NCI-H748 (cell line): ENCODE measurements at regions not wholly inside any gene's neighbourhood (a gene's known extent, or its start where the extent isn't known, plus 50 kb on each side); places are given as distances from the start of the nearest gene placed in this dataset.

ENCODE experiments used
- DNase-seq: peaks from one replicate; lab custom pipeline; 2025; ENCODE audit not compliant: unreplicated experiment; lab: John Stamatoyannopoulos, UW

DNA sequence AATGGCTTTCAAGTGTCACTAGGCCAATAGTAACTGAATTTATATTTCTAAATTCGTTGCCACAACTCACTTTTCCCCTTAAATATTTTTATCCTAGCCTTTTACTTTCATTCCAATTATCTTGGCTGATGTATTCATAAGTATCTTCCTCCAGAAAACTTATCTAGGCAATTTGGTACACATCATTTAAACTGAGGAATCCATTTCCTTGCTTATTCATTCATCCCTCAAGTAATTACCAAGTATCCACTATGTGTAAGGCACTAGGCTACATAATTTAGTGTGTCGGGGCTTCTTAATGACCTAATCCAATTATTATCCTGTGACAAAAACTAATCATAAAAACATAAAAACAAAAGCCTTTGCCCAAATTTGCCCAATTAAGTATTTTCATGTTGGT, 258.3 kb upstream of the TCF21 start:
- no peak for DNase-seq

DNA sequence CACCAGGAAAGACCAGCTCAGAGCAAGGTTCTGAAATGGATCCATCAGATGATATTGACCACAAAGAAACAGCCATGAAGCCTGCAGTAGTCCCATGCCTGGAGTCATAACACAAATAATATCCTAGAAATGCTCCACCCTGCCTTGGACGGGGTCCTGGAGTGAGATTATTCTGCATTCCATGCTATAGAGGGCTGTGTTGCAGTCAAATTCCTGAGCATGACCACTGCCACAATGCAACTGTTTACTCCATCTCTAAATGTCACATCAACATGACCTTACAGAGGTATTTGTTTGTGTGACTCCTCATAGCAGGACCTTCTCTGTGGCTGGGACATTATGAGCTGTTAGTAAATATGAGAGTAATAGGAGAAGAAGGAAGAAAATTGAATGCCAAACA, 257.5 kb upstream of the TCF21 start:
- DNase-seq = no peak

DNA sequence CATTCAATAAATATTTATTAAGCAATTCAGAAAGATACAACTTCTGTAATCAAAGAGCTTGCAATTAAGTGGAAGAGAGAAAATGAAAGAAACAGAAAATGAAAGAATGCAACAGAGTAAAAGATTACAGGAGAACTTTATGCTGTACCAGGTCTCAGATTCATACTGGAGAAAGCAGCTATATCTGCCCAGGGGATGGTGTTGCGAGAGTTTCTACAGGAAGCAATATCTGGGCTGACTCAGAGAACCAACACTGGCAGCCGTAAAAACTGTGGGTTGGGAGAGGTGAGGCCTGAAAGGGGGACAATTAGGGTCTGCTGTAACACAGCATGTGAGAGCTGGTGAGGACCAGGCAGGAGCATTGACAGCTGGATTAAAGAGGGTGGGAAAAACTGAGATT, 256.7 kb upstream of the TCF21 start:
- no peak for DNase-seq

DNA sequence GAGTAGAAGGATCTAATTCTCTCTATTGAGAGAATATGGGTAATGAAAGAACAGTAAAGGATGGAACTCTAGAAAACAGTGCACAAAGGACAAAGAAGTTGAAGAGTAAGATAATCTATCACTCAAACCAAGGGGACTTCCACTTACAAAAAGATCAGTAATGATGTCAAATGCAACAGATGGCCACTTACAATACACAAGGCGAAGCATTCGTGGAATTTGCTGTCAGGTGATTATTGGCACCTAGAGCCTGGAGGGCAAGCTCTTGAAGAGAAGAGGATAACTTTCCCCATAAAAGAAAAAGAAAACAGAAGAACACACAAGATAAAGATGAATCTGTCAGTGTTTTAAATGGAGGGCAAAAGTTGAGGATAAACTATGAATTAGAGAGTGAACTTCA, 256.0 kb upstream of the TCF21 start:
- DNase-seq = no peak

DNA sequence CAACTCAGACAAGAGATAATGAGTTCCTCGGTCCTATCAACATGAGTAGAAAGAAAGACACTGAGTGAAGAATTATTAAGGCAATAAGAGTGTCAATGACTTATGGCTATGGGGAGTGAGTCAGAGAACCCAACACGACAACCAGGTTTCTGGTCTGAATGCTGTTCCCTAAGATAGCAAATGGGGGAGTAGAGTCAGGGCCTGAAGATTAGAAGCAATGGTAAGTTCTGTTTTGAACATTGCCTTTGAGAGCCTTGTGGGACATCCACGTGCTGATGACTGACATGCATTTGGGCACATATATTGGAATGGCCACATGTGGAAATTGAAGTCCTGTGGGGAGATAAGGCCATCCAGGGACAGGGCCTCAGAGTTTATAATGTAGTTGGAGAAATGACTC, 254.4 kb upstream of the TCF21 start:
- DNase-seq = no peak

DNA sequence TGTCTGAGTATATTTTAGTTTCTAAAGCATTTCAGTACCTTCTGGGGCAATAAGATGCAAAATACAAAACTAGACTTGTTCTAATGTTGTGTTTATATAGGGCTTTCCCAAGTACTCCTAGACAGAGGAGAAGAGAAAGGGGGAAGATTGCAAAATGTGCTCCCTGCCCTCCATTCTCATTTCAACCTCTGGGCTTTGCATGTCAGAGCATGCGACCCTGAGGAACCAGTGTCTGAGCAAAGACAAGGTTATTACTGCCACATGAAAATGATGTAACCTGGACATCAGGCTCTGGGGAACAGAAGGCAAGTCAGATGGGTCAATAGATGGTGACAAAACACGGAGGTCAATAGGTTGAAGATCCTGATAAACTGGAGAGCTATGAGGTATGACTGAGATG, 253.5 kb upstream of the TCF21 start:
- no peak for DNase-seq

DNA sequence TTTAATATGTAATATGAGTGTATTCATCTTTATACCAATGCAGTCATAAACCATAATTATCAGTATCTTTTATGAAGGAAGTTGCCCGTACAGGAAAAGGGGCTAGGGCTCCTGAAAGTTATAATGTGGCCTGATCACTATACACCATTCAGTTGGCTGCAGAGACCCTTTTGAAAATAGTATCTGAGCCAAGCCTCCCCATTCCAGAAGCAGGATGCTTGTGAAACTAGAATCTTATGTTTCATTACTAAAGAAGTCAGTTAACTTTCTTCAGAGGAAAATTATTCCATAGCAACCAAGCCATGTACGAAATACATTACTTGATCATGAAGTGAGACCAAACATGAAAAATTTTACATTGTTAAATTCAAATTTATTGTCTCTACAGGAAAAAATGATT, 251.5 kb upstream of the TCF21 start:
- no peak for DNase-seq

DNA sequence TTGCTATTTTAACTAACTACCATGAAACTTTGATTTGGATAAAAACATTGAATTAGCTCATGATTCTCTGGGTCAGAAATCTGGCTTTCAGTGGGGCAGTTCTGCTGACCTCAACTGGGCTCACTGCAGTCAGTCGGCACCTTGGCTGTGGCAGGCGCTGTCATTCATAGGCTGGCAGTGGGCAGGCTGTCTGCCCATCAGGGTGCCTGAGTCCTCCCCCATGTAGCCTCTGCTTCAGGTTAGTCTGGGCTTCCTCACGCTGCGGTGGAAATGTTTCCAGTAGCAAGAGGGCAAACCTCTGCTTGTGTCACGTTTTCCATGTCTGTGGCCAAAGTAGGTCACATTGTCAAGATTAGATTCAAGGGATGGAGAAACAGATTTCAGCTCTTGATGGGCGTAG, 251.0 kb upstream of the TCF21 start:
- no peak for DNase-seq

DNA sequence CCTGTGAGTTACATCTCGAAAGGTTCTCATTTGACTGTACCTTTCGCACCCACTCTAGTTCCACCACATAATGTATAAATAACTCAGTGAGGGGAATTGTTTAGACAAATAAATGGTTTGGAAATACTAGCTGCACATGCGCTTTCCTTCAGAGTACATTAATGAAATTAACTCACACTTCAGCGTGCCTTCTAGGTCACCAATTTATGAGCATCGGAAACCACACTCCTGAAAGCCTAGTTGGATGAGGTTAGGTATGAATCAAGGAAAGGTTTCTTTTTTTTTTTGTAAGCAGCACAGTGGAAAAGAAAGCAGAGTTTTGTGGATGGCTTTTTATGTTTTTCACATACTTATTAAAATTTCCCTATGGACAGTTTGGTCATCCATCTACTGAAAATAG, 247.8 kb upstream of the TCF21 start:
- DNase-seq = no peak

DNA sequence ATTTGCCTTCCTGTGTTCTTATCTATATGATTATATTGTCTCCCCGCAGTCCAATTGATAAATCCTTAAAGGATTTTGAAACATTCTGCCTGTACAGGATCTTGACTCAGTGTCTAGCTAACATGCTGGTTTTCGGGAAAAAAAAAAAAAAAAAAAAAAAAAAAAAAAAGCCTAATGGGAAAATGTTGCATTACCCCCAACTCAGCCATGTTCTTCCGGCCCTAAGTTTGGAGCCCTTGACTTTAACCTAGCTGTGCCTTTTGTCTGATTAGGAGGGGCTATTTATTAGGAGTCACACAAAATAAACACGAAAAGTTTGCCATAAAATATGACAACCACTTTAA, 244.4 kb upstream of the TCF21 start:
- no peak for DNase-seq

DNA sequence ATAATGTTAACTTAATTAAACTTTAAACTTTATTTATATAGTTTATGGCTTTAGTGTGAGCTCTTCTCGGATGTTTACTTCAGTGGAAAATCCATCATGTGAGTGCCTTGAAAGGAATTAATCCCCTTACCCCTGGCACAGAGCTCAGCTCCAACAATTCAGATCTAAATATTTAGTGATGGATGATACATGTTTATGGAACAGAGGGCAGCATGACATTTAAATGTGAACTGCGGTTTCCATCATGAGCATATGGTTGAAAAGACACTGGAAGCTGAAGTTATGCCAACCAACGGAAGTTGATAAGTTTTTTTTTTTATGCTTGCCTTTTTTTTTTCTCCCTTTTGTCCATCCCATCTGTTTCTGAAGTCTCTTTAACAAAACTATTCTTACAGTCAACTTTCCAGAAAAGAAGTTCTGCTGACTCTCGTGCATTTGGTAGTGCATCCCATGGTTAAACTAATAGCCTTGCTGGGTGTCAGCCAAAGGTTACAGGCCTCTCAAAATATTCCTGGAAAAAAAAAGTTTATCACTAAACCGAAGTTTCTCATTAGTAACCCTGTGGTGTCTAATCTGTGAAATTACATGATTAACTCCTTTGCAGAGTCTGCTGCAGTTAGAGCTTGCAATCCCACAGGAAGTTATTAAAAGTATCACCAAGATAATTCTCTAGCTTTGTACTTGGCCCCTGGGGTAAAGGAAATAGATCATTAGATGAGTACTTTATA, 243.9 kb upstream of the TCF21 start:
- DNase-seq = no peak

DNA sequence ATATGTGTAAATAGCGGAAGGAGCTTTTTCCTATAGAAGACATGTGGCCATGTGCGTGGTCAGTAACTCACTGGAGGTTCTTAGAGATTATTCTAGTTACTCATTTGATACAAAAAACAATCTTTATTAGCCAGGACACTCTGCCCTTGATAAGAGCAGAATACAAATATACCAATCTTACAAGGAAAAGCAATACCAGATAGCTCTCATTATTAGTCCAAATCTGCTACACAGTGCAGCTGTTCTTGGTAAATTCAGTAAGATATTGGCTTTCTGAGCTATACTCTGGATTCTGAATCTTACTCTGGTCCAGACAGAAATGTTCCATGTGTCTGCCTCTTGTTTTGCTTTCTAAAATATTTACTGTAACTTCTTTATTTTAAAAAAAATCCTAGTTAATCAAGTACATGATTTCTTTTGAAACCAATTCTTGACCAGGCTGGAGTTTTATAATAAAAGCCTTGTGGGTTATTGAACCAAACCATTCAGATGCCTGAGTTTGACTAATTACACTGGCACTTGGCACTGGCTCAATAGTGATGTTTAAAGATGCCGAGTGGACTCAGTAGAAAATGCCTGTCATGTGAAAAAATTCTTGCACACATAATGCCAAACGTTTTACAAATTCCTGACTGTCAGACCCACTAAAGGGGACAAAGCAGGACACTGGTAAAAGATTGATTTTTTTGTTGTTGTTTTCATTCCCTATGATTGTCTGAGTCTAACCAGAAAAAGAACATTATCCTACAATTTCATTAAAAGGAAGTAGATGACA, 242.8 kb upstream of the TCF21 start:
- DNase-seq = no peak

DNA sequence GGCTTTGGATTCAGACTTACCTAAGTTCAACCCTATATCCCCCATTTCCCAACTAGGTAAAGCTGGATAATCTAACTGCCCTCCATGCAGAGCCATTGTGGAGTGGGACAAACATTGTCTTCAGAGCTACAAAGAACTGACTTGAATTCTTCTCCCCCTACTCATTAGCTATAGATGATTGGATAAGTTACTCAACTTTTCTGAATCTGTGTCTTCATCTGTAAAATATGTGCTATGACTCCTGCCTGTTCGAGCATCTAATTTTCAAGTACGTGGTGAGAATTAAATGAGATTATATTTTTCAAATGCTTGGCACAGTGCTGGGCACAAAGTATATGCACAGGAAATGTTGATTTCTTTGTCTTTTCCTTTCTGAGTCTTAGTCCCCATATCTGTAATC, 240.3 kb upstream of the TCF21 start:
- DNase-seq = no peak

DNA sequence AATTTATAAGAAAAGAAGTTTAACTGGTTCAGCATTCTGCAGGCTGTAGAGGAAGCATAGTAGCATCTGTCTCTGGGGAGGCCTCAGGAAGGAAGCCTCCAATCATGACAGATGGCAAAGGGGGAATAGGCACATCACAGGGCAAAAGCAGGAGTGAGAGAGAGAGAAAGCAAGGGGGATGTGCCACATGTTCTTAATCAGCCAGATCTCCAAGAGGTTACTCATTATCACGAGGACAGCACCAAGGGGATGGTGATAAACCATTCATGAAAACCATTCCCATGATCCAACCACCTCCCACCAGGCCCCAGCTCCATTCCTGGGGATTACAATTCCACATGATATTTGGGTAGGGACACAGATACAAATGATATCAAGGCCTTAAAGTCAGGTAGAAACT, 217.5 kb upstream of the TCF21 start:
- DNase-seq = no peak

DNA sequence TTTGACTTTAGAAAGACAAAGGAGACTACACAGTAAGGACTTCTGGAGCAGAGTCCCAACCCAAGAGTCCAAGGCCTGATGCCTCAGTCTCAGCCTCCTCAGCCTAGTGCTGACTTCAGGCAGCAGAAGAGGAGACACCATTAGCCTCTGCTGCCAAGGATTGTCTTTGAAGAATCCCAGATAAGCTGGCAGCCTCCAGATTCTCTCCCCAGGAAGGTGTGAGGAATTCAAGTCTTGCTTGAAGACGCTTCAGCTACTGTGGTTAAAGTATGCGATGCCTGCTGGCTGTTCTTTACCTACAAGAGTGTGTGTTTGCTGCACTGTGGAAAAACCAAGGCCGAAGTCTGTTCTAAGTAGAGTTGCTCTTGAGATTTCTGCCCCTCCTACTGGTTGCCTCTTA, 215.9 kb upstream of the TCF21 start:
- DNase-seq = no peak

DNA sequence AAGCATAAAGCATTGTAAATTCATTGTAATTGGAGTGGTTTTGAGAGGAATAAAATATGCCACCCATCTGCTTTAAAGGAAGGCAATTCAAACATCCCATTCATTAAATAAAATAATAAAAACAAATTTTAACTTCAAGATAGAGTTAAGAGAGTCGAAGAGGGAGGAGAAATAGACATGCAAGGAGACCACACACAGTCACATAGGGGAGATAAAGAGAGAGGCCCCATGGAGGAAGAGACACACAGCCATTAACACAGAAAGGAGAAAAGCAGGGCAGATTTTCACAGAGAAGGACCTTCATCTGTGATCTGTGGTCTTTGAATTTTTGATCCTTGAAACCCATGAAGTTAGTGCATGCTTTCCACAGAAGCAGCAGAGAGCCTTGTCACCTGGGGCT, 214.3 kb upstream of the TCF21 start:
- DNase-seq = no peak

DNA sequence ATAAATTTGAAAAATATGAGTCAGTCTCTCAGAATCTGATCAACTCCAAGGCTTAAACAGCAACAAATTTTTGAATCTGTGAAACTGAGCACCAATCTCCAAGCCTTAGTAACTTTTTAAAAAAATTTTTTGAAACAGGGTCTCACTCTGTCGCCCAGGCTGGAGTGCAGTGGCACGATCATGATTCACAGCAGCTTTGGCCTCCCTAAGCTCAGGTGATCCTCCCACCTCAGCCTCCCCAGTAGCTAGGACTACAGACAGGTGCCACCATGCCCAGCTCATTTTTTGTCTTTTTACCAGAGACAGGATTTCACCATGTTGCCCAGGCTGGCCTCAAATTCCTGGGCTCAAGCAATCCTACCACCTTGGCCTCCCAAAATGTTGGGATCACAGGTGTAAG, 207.9 kb upstream of the TCF21 start:
- no peak for DNase-seq

DNA sequence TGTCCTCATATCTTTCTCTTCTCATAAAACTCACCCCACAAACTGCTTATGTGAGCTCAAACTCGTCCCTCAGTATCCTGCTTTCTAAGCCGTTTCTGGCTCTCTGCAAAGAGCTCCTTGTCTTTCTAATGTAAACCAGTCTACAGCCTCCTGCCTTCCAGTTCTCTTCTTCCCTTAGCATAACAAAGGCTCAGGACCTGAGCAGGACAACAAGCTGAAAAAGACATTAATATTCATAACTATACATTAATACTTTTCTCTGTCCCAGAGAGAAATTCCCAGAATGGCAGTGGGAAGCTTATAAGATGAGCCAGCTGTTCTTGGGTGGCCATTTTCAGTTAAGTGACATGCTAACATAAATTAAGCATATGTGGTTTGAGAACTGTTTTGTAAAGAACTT, 207.0 kb upstream of the TCF21 start:
- no peak for DNase-seq

DNA sequence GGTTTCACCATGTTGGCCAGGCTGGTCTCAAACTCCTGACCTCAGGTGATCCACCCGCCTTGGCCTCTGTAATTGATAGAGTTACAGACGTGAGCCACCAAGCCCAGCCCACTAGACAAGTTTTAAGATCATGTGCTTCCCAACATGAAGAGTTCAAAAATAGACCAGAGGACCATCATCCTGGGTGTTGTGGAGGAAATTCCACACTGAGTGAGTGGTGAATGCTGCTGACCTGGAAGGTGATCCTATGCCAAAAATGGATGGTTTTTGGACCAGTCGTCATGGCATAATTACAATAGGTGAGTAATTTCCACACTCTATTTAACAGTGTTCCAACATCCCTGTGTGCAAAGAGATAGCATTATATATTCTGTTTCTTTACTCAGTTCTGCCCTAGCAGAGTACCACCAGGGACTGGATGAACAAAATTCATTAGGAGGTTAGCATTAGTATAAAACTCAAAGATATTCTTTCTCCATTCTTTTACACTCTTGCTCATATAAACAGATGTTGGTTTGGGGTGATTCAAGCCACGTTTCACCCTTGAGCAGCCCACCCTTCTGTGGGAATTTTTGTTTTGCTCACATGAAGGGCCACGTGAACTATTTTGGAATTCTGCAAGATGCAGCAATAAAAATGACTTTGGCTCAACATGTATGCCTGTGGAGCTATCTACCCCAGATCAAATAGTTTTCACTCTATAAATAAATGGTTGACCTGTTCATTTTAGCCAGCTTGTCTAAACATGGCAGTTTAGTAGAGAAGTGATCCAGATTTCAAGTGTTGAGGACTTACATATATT, 206.2 kb upstream of the TCF21 start:
- no peak for DNase-seq

DNA sequence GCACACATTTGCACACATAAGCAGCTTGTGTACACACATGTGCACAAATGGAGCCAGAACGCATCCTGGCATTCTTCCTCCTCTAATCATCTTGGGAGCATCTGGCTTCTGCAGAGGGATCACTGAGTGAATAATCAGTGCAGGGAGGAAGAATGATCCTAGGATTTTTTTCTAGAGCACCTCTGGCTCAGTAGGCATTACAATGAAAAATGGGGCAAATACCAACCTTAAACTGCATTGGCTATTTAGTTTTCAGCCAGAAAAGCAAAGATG, 205.7 kb upstream of the TCF21 start:
- DNase-seq = no peak

DNA sequence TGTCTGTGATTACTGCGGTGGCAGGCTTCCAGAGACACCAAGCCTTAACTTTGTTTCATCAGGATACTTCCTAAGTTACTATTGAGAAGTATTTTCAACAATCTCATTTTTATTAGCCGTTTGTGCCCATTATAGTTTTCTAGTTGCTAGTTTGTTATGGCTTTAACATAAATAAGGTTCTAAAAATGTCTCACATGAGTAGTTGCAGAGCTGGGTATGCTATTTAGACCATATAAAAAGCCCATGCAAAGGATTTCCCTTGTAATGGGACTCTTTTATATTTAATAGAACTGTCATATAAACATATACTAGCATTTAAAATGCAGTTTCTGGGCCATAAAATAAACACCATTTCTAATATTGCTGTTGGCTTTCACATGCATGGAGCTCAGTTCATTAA, 205.3 kb upstream of the TCF21 start:
- no peak for DNase-seq

DNA sequence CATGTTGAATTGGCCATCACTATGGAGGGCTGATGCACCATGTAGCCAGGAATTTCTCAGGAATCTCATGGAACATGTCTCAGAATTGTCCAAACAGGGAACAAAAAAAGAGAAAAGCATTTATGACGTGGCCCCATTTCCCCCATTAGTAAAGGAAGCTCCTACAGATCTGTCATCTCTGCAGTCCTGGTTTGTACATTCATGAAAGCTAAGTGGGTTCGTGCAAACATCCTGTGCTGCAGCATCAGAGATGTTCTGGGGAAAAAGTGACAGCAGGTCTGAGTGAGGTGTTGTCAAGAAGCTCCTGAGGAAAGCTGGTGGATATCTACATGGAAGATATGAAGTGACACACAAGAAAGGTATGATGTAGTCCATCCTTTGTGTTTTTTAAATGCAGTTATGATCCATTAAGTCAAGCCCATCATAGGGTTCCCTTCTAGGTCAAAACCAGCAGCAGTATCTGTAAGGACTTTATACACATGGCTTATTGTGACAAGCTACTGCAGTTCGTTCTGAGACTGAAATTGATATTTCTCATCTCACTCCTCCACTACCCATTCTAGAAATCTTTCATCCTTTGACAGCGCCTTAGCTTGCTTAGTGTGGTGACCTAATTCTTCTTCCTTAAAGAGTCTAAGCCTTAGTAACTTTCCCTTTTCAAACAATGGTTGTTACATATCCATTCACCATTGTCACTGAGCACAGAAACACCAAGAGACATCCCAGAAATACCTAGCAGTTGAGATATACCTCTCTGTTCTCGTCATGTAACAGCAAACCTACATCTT, 200.0 kb upstream of the TCF21 start:
- no peak for DNase-seq
